Kidney epithelial cell (primary cell): ENCODE measurements at regions not wholly inside any gene's neighbourhood (a gene's known extent, or its start where the extent isn't known, plus 50 kb on each side); places are given as distances from the start of the nearest gene placed in this dataset.
"Not testable (repeated sequence)": the region's sequence is repeated elsewhere in the genome, so short reads cannot be mapped to it uniquely, and the experiment has no call there.

Source experiments
- DNase-seq: peaks from one replicate; pipeline ENCODE4 v3.0.0-alpha.2; 2010; ENCODE audit warnings: low read depth
- H3K27me3 ChIP-seq: 2 replicates; pipeline ENCODE4 v1.6.0; 2011; ENCODE audit warnings: low read length; ENCODE audit not compliant: control insufficient read depth, insufficient read depth
- H3K36me3 ChIP-seq: 2 replicates; pipeline ENCODE4 v1.5.1; 2011; ENCODE audit warnings: low read length; ENCODE audit not compliant: control insufficient read depth, insufficient read depth
- H3K4me3 ChIP-seq: 2 replicates; pipeline ENCODE4 v1.5.1; 2011; ENCODE audit warnings: low read depth, mild to moderate bottlenecking, control low read depth, low read length
- TF ChIP-seq, protein P1 (sequence below): IDR thresholded peaks from 2 replicates; pipeline ENCODE4 v1.5.1; 2011; ENCODE audit warnings: mild to moderate bottlenecking, moderate library complexity, low read length, control low read depth, inconsistent platforms; ENCODE audit not compliant: insufficient read depth, poor library complexity, severe bottlenecking

DNA sequence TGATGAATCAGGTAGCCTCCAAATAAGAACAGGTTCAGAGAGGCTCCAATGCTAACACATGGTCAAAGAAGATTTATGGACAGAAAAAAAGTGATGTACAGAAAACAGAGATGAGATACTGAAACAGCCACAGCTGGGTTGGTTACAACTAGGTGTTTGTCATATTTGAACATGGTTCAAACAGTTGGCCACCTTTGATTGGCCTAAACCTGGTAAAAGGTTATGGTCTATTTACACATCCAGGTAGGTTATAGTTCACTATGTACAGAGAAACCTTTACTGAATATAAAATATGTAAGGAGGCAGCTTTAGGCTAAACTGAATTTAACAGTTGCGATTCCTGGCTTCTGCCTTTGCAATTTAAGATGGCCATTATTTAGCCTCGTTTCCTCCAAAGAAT is 134.0 kb upstream of the ZNF366 start:
- no peak for DNase-seq
- Histone ChIP-seq H3K27me3 (no peaks in the 10 kb centered on the region), H3K36me3 (no peaks in the 10 kb centered on the region), H3K4me3 (no peak overlapping the region)
- TF ChIP-seq, protein P1, sequence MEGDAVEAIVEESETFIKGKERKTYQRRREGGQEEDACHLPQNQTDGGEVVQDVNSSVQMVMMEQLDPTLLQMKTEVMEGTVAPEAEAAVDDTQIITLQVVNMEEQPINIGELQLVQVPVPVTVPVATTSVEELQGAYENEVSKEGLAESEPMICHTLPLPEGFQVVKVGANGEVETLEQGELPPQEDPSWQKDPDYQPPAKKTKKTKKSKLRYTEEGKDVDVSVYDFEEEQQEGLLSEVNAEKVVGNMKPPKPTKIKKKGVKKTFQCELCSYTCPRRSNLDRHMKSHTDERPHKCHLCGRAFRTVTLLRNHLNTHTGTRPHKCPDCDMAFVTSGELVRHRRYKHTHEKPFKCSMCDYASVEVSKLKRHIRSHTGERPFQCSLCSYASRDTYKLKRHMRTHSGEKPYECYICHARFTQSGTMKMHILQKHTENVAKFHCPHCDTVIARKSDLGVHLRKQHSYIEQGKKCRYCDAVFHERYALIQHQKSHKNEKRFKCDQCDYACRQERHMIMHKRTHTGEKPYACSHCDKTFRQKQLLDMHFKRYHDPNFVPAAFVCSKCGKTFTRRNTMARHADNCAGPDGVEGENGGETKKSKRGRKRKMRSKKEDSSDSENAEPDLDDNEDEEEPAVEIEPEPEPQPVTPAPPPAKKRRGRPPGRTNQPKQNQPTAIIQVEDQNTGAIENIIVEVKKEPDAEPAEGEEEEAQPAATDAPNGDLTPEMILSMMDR, result no peak

DNA sequence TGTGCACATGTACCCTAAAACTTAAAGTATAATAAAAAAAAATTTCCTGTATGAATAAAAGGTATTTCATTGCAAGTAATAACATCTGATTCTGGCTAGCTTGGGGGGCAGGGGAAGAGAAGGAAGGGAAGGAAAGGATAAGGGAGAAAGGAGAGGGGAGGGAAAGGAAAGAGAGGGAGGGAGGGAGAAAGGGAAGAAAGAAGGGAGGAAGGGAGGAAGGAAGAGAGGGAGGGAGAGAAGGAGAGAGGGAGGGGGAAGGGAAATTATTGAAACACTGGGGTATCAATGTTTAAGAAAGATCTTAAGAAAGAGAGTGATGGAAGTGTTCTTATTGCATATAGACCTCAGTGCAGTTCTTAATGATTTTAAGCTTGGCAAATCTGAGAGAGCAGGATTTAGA is 129.8 kb upstream of the ZNF366 start:
- H3K27me3 ChIP-seq, result no peaks in the 10 kb centered on the region
- TF ChIP-seq, protein P1, result no peak
- no peak overlapping the region for H3K4me3 ChIP-seq
- H3K36me3 ChIP-seq, result no peaks in the 10 kb centered on the region
- no peak for DNase-seq

DNA sequence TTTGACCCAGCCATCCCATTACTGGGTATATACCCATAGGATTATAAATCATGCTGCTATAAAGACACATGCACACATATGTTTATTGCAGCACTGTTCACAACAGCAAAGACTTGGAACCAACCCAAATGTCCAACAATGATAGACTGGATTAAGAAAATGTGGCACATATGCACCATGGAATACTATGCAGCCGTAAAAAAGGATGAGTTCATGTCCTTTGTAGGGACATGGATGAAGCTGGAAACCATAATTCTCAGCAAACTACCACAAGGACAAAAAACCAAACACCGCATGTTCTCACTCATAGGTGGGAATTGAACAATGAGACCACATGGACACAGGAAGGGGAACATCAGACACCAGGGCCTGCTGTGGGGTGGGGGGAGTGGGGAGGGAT is 129.4 kb upstream of the ZNF366 start:
- H3K36me3 ChIP-seq, H3K27me3 ChIP-seq, DNase-seq, H3K4me3 ChIP-seq: not testable (repeated sequence)

DNA sequence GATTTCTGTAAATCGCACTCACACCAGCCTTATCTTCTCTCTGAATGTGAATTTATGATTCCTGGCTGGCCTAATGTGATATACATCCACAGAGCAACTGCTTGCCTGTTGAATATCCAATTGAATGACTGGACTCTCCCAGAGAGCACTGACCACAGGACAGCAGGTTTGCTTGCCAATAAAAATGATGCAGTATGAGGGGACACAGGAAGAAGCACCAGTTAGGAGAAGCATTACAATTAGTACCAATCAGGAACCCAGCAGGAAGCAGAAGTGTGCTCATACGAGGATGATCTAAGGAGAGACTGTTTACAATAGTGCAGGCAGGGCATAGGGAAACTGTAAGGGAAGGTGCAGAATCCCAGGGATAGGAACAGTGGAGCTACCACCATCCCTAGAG is 127.2 kb upstream of the ZNF366 start:
- no peak overlapping the region for H3K4me3 ChIP-seq
- H3K27me3 ChIP-seq, result no peaks in the 10 kb centered on the region
- TF ChIP-seq, protein P1, result no peak
- no peak for DNase-seq
- H3K36me3 ChIP-seq, result no peaks in the 10 kb centered on the region

DNA sequence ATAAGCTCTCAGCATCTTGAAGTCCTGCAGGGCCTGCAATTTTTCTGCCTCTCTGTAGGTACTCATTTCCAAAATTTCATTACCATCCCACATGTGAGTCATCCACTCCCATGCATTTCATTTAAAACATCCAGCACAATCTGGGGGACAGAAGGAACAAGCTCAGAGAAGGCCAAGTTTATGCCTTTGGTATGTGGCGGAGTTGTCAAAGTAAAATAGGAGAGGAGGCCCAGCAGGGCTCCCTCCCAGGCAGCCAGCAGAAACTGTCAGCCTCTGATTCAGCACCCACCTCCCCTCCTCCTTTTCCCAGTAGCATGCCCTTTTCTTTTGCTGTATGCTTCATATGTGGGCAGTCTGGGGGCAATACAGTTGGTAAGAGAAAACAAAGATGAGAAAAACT is 126.4 kb upstream of the ZNF366 start:
- no peak for DNase-seq
- TF ChIP-seq, protein P1, result no peak
- H3K4me3 ChIP-seq, result no peak overlapping the region
- no peaks in the 10 kb centered on the region for H3K27me3 ChIP-seq
- H3K36me3 ChIP-seq, result no peaks in the 10 kb centered on the region

DNA sequence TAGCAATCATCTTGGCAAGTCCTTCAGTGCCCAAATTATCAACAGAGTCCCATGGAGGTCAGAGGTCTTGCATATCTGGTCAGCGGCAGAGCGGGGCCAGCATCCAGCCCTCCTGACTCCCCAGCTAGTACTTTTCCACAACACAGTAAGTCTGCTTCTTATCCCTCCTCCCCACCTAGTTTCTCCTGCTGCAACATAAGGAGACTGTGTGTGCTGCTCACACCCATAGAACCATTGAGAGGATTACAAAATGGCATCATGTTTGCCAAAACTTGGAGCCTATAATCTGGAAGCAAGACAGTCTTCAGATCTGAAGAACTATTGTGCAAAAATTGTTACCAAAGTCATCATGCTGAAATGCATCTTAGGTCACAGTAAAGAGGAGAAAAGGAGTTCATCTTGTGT is 125.8 kb upstream of the ZNF366 start:
- DNase-seq, result no peak
- TF ChIP-seq, protein P1, result no peak
- H3K27me3 ChIP-seq, result no peaks in the 10 kb centered on the region
- no peak overlapping the region for H3K4me3 ChIP-seq
- no peaks in the 10 kb centered on the region for H3K36me3 ChIP-seq
